HG03066 (cell line): ENCODE measurements at regions not wholly inside any gene's neighbourhood (a gene's known extent, or its start where the extent isn't known, plus 50 kb on each side); places are given as distances from the start of the nearest gene placed in this dataset.

Experiments used
- ATAC-seq: cut with Tn5 transposase; IDR thresholded peaks from one replicate; pipeline ENCODE4 v1.9.1; 2021; ENCODE audit warnings: low read depth; ENCODE audit not compliant: unreplicated experiment

DNA sequence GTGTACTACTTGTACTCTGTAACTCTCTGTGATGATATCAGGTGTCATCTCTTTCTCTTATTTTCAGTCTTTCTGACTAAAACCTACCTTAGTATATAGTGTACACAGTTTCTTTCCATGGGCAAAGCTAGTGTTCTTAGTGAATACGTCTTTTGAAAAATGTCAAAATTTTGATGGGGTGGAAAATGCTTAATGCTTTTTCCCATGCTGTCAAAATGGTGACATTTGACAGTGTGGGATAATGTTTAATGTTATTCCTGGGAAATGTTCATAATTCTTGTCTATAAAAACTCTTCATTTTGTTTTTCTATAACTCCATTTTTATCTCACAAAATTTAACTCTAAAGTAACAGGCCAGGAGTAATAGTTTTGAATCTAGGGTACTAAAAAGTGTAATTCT, 742.7 kb upstream of the FOXG1 start:
- ATAC-seq: no peak

GRCh38 chr14:28052251-28052650, 714.3 kb upstream of the FOXG1 start:
- no peak for ATAC-seq

DNA sequence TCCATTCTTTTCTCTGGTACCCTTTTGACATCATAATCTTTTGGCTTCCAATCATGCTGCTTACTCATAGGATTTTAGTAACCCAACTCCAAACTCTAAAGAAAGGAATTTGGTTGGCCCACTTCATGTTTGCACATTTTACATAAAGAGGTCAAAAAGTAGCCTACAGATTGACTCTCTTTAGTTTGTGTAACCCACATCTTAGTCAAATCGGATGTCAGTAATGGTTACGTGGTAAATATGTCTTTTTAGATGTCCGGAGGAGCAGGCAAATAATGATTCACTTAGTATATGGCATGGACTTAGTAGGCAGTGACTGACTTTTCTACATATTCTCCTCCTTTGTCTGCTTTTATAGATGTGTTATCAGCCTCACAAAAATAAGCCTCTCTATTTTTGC, 711.6 kb upstream of the FOXG1 start:
- ATAC-seq: no peak

- no peak for ATAC-seq
These were observed 709.0 kb upstream of the FOXG1 start for GRCh38 chr14:28057359-28058296.

- no peak for ATAC-seq
These were observed 707.3 kb upstream of the FOXG1 start for GRCh38 chr14:28059254-28059653.

GRCh38 chr14:28061006-28061405, 705.6 kb upstream of the FOXG1 start:
- ATAC-seq: no peak

GRCh38 chr14:28077021-28077420, 689.6 kb upstream of the FOXG1 start:
- ATAC-seq: no peak

DNA sequence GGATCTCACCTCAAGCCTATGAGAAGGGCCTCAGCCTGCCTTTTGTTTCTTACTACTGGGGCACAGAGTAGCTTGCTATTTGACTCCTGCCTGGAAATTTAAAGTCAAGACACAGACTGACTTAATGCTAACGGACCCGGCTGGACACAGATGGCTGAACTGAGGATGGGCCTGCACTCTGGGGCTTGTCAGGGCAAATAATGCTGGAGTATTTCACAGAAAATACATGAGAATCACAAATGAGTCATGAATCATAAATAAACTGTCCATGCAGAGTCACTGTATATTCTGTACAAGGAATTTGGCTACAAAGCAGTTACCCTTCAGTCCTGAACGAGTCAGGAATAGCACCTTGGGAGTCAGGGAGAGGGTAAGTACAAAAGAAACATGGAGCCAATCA, 683.2 kb upstream of the FOXG1 start:
- ATAC-seq: no peak

GRCh38 chr14:28088125-28088524, 678.5 kb upstream of the FOXG1 start:
- ATAC-seq: no peak

- ATAC-seq: no peak
These were observed 669.0 kb upstream of the FOXG1 start for GRCh38 chr14:28097585-28097984.

- no peak for ATAC-seq
These were observed 667.7 kb upstream of the FOXG1 start for GRCh38 chr14:28098856-28099255.

DNA sequence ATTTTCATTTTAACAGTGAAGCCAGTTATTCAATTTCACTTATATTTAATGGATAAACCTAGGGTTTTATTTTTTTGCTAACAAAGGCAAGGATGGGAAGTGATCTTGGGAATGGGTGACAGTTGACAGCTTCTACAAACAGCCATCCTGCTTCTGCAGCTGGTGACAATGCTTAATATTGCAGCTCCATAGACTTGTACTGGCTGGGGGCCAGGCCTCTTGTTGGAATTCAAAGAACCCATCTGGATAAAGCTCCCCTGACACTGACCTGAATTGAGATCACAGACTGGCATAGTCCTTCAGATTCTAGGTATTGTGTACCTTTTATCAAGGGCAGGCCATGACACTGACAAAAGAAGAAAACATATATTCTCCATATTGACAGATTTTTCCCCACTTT, 664.6 kb upstream of the FOXG1 start:
- ATAC-seq: no peak

GRCh38 chr14:28102814-28103213, 663.8 kb upstream of the FOXG1 start:
- no peak for ATAC-seq

DNA sequence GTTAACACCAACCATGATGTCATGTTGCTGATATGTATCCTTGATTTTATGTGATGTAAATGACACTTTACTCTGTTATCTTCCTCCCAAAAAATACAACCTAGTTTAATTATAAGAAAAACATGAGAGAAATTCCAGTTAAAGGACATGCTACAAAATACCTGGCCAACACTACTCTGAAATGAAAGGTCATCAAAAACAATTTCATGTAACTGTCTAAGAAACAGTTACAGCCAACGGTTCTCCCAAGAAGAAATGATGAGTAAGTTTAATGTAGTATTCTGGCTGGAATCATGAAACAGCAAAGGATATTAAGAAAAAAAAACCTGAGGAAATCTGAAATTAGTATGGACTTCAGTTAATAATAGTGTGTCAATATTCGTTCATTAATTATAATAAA, 653.3 kb upstream of the FOXG1 start:
- ATAC-seq: no peak

DNA sequence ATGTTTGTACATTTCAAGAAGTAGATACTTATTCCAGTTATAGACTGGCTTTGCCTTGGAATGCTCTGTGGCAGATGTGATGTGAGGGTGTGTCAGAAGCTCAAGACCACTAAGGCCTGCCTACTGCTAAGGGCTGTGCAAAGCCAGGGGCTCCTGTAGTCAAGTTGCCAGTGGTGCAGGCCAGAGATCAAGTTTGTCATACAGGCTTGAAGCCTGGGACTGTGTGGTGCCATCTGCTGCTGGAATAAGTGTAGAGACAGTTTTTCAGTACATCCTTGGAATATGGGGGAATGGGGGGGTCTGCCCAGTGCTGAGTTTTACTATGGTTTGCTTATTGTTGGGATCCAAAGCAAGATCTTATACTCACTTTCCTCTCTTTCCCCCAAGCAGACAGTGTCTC, 649.9 kb upstream of the FOXG1 start:
- no peak for ATAC-seq

- no peak for ATAC-seq
These were observed 646.7 kb upstream of the FOXG1 start for GRCh38 chr14:28119849-28120248.

- ATAC-seq: no peak
These were observed 646.2 kb upstream of the FOXG1 start for GRCh38 chr14:28120391-28120790.

DNA sequence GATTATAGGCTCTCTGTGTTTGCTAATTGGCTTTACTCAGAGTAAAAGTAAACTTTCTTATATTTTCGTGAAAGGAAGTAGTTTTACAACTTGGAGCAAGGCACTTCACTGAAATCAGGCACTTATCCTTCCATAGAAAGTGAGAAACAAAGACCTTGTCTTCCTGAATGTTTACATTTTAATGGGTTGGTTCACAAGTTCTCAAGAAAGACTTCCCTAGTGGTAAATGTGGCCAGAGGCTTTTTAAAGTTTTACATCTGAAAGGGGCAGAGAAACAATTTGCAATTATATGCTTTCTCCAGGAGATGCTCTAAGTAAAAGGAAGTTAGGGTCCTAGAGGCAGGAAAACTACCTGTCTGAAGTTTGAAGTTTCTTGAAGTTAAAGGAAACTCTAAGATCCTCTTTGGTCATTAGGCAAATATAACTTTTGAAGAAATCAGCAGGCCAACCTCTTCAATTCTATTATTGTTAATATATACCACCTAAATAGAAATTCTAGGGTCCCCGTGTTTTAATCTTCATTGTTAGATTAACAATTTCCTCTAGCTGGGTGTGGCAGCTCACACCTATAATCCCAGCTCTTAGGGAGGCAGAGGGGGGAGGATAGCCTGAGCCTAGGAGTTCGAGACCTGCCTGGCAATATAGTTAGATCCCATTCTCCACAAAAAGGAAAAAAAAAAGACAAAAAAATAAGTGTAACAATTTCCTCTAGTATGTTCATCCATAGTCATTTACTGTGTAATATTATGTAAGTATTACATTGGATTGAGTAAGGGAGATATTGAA, 644.9 kb upstream of the FOXG1 start:
- no peak for ATAC-seq

- ATAC-seq: no peak
These were observed 635.8 kb upstream of the FOXG1 start for GRCh38 chr14:28130610-28131284.

DNA sequence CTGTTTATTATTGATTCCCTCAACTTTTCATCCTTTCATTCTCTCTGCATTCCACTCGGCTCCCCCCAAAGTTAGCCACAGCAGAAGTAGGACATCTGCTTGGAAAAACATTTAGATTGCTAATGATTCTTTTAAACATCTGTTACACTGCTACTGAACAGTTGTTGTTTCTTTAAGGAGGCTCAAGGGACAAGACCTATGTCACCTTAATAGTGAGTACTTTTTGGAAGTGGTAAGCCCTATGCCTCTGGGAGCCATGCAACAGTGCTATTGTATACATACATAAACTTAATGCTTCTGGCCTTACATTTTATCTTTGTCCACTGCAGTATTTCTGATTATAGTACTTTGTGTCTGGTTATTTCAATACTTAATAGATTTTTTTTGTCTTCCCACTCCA, 628.2 kb upstream of the FOXG1 start:
- ATAC-seq: no peak

- no peak for ATAC-seq
These were observed 624.9 kb upstream of the FOXG1 start for GRCh38 chr14:28141662-28142061.
